Endothelial cell (in vitro differentiated cells): ENCODE measurements at regions not wholly inside any gene's neighbourhood (a gene's known extent, or its start where the extent isn't known, plus 50 kb on each side); places are given as distances from the start of the nearest gene placed in this dataset.

Experiments
- DNase-seq: peaks from one replicate; pipeline ENCODE4 v3.0.0; 2021; ENCODE audit warnings: low spot score
- H3K27ac Mint-ChIP-seq: one replicate; pipeline ENCODE4 v1.8.0; 2021; ENCODE audit warnings: mixed read lengths, inconsistent platforms; ENCODE audit not compliant: unreplicated experiment
- H3K27me3 Mint-ChIP-seq: one replicate; pipeline ENCODE4 v1.8.0; 2021; ENCODE audit warnings: mild to moderate bottlenecking, moderate library complexity, mixed read lengths, inconsistent platforms; ENCODE audit not compliant: unreplicated experiment
- H3K36me3 Mint-ChIP-seq: one replicate; pipeline ENCODE4 v1.8.0; 2021; ENCODE audit warnings: mild to moderate bottlenecking, low read depth, mixed read lengths, inconsistent platforms; ENCODE audit not compliant: unreplicated experiment
- H3K4me1 Mint-ChIP-seq: one replicate; pipeline ENCODE4 v1.8.0; 2021; ENCODE audit warnings: mild to moderate bottlenecking, mixed read lengths, inconsistent platforms; ENCODE audit not compliant: unreplicated experiment
- H3K4me3 Mint-ChIP-seq: one replicate; pipeline ENCODE4 v1.8.0; 2021; ENCODE audit warnings: mild to moderate bottlenecking, mixed read lengths, inconsistent platforms; ENCODE audit not compliant: unreplicated experiment
- H3K9me3 Mint-ChIP-seq: one replicate; pipeline ENCODE4 v1.8.0; 2021; ENCODE audit warnings: mixed read lengths, inconsistent platforms; ENCODE audit not compliant: unreplicated experiment
- CTCF ChIP-seq: fragments of 200-600 bp; sonication (generic); IDR thresholded peaks from one replicate; pipeline ENCODE4 v1.5.0; 2021; ENCODE audit warnings: antibody characterized with exemption; ENCODE audit not compliant: unreplicated experiment

DNA sequence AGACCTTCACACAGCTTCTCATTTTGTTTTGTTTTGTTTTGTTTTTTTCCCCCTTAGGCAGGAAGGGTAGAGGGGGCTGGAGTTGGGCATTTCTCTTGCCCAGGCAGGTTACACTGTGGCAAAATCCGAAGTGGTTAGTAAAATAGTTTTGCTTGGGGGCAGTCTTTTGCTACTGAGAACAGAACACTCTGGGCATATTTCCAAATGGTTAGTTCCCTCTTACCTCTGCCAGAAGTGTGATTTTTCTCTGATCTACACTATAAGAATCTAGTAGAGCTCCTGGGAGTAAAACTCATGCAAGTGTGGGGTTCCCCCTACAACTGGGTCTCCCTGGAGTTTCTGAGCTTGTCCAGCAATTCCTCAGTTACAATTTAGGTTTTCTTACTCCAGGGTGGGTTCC is 61.7 kb downstream of the NPS start:
- no peaks in the 10 kb centered on the region for H3K4me1 Mint-ChIP-seq
- no peaks in the 10 kb centered on the region for H3K27me3 Mint-ChIP-seq
- no peak overlapping the region for H3K27ac Mint-ChIP-seq
- TF ChIP-seq CTCF = no peak
- no peak for DNase-seq
- no peak overlapping the region for H3K4me3 Mint-ChIP-seq
- H3K36me3 Mint-ChIP-seq = no peaks in the 10 kb centered on the region
- no peaks in the 10 kb centered on the region for H3K9me3 Mint-ChIP-seq

DNA sequence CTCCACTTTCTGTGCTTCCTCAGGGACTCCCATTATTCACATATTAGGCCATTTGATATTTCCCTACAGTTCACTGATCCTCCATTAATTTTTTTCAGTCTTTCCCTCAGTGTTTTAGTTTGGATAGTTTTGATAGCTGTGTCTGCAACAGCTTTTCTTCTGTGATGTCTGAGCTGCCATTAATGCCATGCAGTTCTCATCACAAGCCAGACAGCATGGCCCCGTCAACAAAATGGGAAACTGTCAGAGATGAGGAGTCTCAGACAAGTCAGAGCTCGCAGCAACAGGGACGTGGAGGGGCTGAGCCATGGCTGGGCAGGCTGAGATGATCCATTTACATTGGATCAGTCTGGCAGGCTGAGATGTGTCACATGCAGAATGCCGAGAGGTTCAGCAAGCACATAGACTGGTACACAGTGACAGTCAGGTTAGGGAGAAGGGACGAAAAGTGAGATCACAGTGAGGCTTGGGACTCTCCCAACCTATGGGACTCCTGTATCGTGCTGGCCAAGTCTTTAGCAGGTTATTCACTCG is 65.4 kb downstream of the NPS start:
- H3K4me3 Mint-ChIP-seq = no peak overlapping the region
- no peak for DNase-seq
- H3K4me1 Mint-ChIP-seq = no peaks in the 10 kb centered on the region
- no peaks in the 10 kb centered on the region for H3K27me3 Mint-ChIP-seq
- H3K36me3 Mint-ChIP-seq = no peaks in the 10 kb centered on the region
- H3K9me3 Mint-ChIP-seq = no peaks in the 10 kb centered on the region
- H3K27ac Mint-ChIP-seq = no peak overlapping the region
- TF ChIP-seq CTCF = no peak

- TF ChIP-seq CTCF = no peak
- DNase-seq = no peak
- Mint-ChIP-seq H3K9me3 (no peaks in the 10 kb centered on the region), H3K4me1 (no peaks in the 10 kb centered on the region), H3K4me3 (no peak overlapping the region), H3K27me3 (no peaks in the 10 kb centered on the region), H3K36me3 (no peaks in the 10 kb centered on the region), H3K27ac (no peak overlapping the region)
Measured at GRCh38 chr10:127618797-127619196, 69.7 kb downstream of the NPS start.

DNA sequence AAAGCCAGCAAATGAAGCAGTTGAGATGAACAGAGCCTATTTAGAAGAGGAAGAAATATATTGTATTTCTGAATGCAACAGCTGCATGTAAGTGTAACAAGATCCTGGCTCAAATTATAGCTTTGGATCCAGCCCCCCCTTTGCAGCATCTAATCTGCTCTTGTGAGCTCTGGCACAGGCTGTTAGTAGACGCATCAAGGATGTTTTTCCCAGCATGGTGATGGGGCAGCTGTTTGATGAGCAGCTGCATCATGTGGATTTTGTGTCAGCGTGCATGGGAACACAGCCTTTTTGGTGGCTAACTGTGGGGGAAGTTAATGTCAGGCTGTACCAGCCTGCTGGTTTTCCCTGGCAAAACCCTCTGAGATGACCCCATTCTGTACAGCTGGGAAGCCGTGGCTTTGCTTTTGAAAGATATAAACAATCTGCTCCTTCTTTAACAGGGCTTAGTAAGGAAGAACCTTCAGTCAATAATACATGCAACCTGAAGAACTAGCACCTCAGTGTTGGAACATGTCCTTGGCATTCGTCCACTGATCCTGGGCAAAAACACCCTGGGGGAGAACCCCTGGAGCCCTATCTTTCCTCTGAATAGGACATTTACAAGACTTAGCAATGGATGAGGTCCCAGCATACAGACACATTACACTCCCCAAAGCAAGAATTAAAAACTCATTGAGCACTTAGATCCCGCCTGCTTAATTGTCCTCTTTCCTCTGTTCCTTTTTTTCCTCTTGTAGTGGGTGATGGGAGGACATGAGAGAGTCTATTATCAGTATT is 70.6 kb downstream of the NPS start:
- H3K4me3 Mint-ChIP-seq = no peak overlapping the region
- no peak for TF ChIP-seq CTCF
- no peak overlapping the region for H3K27ac Mint-ChIP-seq
- H3K9me3 Mint-ChIP-seq = no peaks in the 10 kb centered on the region
- H3K4me1 Mint-ChIP-seq = no peaks in the 10 kb centered on the region
- no peak for DNase-seq
- H3K36me3 Mint-ChIP-seq = no peaks in the 10 kb centered on the region
- H3K27me3 Mint-ChIP-seq = no peaks in the 10 kb centered on the region

- no peak for TF ChIP-seq CTCF
- Mint-ChIP-seq H3K27ac (no peak overlapping the region), H3K4me1 (no peaks in the 10 kb centered on the region), H3K4me3 (no peak overlapping the region), H3K36me3 (peaks cover 10% of the 10 kb centered on the region), H3K9me3 (peaks cover 13% of the 10 kb centered on the region), H3K27me3 (no peaks in the 10 kb centered on the region)
- DNase-seq = no peak
Measured at GRCh38 chr10:127635882-127636281, 86.8 kb downstream of the NPS start.
